Lower leg skin (tissue), 4 donors: ENCODE measurements at regions not wholly inside any gene's neighbourhood (a gene's known extent, or its start where the extent isn't known, plus 50 kb on each side); places are given as distances from the start of the nearest gene placed in this dataset.
"Not testable (repeated sequence)": the region's sequence is repeated elsewhere in the genome, so short reads cannot be mapped to it uniquely, and the experiment has no call there.

Experiments used
- DNase-seq, 2 donors: peaks; one replicate each; pipeline ENCODE4 v3.0.0-alpha.2; 2019; ENCODE audit warnings: low spot score in 2 of 2
- H3K4me3 ChIP-seq: fragments of 200-600 bp; sonication (generic); 2 replicates; pipeline ENCODE4 v1.5.1; 2017; ENCODE audit warnings: mild to moderate bottlenecking, low read depth; ENCODE audit not compliant: poor library complexity, severe bottlenecking
- CTCF ChIP-seq, 3 donors: fragments of 450-650 bp; IDR thresholded peaks; one replicate each; pipeline ENCODE4 v1.5.1; 2016; ENCODE audit warnings: antibody characterized with exemption in 3 of 3, mild to moderate bottlenecking in 3 of 3, moderate library complexity in 2 of 3
- POLR2A ChIP-seq, 2 donors: fragments of 450-650 bp; IDR thresholded peaks; one replicate each; pipeline ENCODE4 v1.6.1; 2016 to 2017; ENCODE audit warnings: antibody characterized with exemption in 2 of 2, mild to moderate bottlenecking in 1 of 2, moderate library complexity in 1 of 2
- WGBS, 2 donors: methylation state at CpG; one replicate each; pipeline ENCODE4 v1.1.5; 2018; 5-methylcytosine and 5-hydroxymethylcytosine counted together
- intact Hi-C: fragments of 100-400 bp; cut with DNase I; formaldehyde crosslinking; loops from one replicate; pipeline ENCODE4 v1.15.0; 2023; ENCODE audit warnings: low total_unique reads

DNA sequence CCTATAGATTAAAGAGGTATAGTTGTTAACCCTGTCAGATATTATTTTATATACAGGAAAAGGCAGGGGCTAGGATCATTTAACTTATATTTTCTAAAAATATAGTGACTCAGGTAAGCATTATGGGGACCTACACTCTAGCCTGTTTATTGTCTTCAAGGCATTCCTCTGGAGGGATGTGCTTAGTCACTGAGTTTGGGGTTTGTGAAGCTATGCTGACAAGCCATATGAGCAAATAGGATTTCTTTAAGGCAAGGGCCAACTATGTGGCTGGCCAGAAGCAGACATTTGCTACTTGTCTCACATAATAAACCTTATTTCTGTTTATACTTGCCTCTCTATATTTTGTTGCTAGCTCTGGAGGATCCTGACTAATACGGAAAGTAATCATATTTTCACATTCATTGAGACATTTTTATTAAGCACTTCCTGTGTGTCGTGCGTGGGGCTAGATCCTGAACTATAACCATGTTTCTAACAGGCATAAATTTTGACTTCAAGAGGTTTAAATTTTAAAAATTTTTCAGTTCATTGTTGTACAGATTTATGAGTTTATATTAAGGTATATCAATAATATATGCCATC lies 153.4 kb downstream of the OTOL1 start:
- intact Hi-C loops = no loop called here
- no peak for DNase-seq
- no peak for TF ChIP-seq POLR2A (IDR thresholded peaks at IDR 0.05)
- no peak for TF ChIP-seq CTCF (IDR thresholded peaks at IDR 0.05)
- WGBS, 2 donors = 34 to 47% methylated on average over 3 of the region's 3 CpGs
- no peak overlapping the region for H3K4me3 ChIP-seq

- TF ChIP-seq CTCF (IDR thresholded peaks at IDR 0.05) (no peak), POLR2A (IDR thresholded peaks at IDR 0.05) (no peak)
- no peak for DNase-seq
- intact Hi-C loops = no loop called here
- H3K4me3 ChIP-seq = no peak overlapping the region
- WGBS, 2 donors = 87 to 89% methylated on average over 1 of the region's 1 CpG
Measured at GRCh38 chr3:161657786-161658185, 161.2 kb downstream of the OTOL1 start.

DNA sequence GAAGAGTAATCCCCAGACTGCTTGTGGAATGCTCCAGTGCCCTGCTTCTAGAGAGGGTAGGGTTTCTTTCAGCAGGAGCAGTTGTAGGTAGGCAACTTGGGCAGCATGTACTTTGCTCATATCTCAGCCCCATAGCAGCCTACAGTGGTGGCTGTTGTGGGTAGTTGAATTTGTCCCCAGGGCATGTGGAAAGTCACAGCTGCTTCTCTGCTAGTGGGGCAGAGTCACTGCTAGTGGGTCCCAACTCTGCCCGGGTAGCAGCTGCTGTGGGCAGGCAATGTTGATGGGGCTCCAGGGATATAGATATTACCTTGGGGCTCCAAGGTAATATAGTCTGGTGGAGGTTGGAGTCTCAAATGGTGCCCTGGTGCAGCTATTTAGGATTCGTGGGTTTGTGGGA lies 174.5 kb downstream of the OTOL1 start:
- TF ChIP-seq POLR2A (IDR thresholded peaks at IDR 0.05) (no peak), CTCF (IDR thresholded peaks at IDR 0.05) (no peak)
- no peak for DNase-seq
- H3K4me3 ChIP-seq = no peak overlapping the region
- intact Hi-C loops = no loop called here
- whole genome bisulfite sequencing, 2 donors = 79 to 88% methylated on average over 2 of the region's 2 CpGs

- H3K4me3 ChIP-seq = no peak overlapping the region
- TF ChIP-seq POLR2A (IDR thresholded peaks at IDR 0.05) = no peak
- TF ChIP-seq CTCF (IDR thresholded peaks at IDR 0.05) = no peak
- intact Hi-C loops = no loop called here
- DNase-seq = no peak
- WGBS, 2 donors = 49 to 82% methylated on average over 4 of the region's 4 CpGs
Measured at GRCh38 chr3:161672478-161672877, 175.9 kb downstream of the OTOL1 start.

GRCh38 chr3:161673866-161674265 lies 177.3 kb downstream of the OTOL1 start:
- no peak overlapping the region for H3K4me3 ChIP-seq
- intact Hi-C loops = no loop called here
- DNase-seq = no peak
- TF ChIP-seq POLR2A (IDR thresholded peaks at IDR 0.05) (no peak), CTCF (IDR thresholded peaks at IDR 0.05) (no peak)
- WGBS, 2 donors = 85 to 86% methylated on average over 1 of the region's 1 CpG

DNA sequence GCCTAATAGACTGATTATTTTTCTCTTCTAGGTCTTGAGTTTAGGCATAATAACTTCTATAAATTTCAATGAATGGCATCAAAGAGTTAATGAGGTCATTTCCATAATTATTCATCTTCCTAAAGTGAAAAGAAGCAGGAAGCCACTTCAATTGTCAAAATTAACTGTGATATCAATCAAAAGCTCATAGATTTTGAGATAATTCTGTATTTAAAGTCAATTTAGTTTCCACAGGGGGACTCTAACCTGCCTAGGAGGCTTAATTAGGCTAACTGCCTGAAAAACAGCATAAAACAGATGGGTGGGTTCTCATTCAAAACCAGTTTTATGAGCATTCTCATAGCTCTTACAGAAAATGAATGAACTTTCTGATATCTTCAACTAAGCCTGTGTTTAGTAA lies 177.8 kb downstream of the OTOL1 start:
- H3K4me3 ChIP-seq = no peak overlapping the region
- intact Hi-C loops = no loop called here
- DNase-seq = no peak
- TF ChIP-seq POLR2A (IDR thresholded peaks at IDR 0.05) (no peak), CTCF (IDR thresholded peaks at IDR 0.05) (no peak)

DNA sequence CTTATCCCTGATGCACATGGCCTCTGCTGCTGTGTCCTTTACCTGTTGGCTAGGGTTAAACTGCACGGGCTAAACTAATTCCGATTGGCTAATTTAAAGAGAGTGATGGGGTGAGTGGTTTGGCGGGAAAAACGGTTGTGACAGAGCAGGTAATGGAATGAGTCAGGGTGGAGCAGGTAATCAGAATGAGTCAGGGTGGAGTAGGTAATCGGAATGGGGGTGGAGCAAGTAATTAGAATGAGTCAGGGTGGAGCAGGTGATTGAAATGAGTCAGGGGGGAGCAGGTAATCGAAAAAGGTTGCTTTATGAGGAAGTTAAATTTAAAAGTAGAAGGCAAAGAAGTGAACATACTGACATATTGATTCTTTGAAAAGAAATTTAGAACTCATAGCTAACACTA lies 185.2 kb downstream of the OTOL1 start:
- H3K4me3 ChIP-seq, intact Hi-C loops, DNase-seq: not testable (repeated sequence)
- 80 to 82% methylated on average over 6 of the region's 6 CpGs for WGBS, 2 donors
